ENCODE measurements at regions not wholly inside any gene's neighbourhood (a gene's known extent, or its start where the extent isn't known, plus 50 kb on each side); places are given as distances from the start of the nearest gene placed in this dataset.
"Not testable (repeated sequence)": the region's sequence is repeated elsewhere in the genome, so short reads cannot be mapped to it uniquely, and the experiment has no call there.

DNA sequence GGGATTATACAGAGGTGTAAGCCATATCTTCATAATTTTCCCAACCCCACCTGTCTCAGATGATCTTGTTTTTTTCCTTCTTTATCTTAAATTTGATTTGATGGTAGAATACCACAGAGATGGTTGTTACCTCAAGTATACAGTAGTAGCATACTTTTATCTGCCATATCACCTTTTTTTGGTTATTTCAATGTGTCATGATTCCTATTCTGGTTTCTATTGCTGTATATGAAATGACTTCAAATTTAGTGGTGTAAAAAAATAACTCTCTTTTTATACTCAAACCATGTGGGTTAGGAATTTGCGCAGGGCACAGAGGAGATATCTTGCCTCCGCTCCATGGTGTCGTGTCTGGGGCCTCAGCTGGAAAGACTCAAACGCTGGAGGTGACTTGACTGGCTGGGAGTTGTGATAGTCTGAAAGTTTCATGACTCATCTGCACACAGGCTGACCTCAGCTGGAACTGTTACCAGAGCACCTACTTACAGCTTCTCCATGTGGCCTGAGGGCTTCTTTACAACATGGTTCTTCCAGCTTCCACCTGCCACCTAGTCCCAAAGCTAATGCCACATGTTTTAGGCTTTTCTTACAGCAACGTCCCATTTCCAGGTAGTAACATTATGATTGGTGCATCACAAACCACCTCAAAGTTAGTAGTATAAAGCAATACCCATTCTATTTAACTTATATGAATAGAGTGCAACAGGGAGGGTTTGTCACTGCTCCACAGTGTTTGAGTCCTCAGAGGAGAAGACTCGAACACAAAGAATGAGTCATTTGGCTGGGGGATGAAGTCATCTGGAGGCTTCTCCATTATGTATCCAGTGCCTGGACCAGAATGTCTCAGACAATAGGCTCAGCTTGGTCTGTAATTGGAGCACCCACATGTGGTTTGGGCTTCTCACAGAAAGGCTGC is 82.3 kb upstream of the XPO1 start:
- DNase-seq: no peak

DNA sequence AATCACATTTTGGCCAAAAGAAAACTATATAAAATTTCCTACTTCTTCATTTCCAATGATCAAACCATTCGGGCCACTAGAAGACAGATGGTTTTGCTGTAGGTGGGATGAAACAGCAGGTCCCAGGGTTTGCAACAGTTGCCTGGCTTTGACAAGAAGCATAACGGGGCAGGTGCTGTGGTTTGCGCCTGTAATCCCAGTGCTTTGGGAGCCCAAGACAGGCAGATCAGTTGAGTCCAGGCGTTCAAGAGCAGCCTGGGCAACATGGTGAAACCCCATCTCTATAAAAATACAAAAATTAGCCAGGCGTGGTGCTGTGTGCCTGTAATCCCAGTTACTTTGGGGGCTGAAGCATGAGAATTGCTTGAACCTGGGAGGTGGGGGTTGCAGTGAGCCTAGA is 81.4 kb upstream of the XPO1 start:
- no peak for DNase-seq

DNA sequence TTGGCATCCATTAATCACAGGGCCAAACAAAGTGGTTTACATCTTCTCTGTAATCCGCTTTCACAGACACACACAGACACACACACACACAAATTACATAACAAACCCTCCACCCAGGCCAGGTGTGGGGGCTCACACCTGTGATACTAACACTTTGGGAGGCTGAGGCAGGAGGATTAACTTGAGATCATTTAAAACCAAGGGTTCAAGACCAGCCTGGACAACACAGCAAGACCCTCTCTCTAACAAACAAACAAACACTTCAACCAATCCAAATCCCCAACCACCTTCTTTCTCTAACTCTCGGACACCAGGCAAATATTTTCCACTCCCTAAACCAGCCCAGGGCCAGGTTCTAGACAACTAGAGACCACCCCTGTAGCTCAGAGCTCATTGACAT is 79.5 kb upstream of the XPO1 start:
- DNase-seq: no peak

GRCh38 chr2:61605245-61605644 is 67.1 kb upstream of the XPO1 start:
- no peak for DNase-seq

DNA sequence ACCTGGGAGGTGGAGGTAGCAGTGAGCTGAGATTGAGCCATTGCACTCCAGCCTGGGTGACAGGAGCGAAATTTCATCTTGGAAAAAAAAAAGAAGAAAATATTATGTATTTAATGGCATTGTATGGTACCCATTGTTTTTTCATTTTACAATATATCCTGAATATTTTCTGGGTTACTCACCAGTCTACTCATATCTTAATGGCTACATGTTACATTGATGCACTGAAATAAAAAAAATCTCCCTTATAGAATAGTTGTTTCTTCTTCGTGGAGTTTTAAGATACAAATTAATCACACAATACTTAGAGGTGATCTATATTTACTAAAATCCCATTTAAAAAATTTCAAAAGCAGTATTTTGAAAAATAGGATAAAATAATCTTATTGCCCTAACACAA is 66.3 kb upstream of the XPO1 start:
- DNase-seq: no peak

- DNase-seq: not testable (repeated sequence)
Observed at GRCh38 chr2:61598515-61599156, 60.5 kb upstream of the XPO1 start.

DNA sequence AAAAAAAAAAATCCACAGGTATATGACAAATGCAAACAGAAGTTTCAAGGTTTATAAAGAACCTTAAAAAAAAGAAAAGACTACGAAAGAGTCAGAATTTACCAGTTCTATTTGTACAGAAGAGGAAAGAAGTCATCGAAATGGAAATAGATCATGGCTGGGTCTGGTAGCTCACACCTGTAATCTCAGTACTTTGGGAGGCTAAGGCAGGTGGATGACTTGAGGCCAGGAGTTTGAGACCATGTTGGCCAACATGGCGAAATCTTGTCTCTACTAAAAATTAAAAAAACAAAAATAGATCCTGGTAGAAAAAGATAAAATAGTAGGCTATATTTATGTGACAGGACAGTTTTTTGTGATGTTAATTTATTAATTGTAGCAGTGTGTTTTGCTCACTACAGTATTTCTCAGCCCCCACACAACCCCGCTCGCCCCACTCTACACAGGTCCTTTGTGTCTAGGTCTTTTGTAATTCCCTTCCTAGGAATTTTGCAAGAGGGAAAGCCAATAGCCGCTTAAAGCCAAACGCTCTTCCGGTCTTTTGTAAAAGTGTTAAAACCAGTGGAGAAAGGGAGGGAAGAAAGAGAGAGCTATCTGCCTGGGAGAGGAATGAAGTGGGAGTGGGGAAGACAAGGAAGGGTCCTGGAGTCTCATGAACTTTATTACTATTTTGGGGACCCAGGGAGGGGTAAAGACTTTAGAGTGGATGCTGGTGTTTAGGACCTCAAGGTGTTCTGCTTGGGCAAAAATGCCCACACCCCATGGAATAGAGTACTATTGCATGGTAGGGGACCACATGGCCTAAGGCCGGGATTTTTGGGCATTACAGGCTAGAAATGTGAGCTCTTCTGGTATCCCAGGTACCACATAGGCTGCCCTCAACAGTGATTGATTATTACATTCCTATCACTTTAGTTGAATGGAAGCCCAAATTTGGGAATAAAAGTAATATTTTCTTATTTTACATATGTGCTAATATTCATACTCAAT is 59.4 kb upstream of the XPO1 start:
- no peak for DNase-seq

DNA sequence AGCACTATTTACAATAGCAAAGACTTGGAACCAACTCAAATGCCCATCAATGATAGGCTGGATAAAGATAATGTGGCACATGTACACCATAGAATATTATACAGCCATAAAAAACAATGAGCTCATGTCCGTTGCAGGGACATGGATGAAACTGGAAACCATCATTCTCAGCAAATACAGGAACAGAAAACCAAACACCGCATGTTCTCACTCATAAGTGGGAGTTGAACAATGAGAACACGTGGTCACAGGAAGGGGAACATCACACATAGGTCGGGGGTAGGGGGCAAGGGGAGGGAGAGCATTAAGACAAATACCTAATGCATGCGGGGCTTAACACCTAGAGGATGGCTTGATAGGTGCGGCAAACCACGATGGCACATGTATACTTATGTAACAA is 56.0 kb upstream of the XPO1 start:
- DNase-seq: not testable (repeated sequence)

DNA sequence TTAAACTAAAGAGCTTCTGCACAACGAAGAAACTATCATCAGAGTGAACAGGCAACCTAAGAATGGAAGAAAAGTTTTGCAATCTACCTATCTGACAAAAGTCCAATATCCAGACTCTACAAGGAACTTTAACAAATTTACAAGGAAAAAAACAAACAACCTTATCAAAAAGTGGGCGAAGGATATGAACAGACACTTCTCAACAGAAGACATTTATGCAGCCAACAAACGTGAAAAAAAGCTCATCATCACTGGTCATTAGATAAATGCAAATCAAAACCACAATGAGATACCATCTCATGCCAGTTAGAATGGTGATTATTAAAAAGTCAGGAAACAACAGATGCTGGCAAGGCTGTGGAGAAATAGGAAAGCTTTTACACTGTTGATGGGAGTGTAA is 55.5 kb upstream of the XPO1 start:
- DNase-seq: not testable (repeated sequence)

GRCh38 chr2:61590214-61590613 is 52.1 kb upstream of the XPO1 start:
- DNase-seq: no peak

DNA sequence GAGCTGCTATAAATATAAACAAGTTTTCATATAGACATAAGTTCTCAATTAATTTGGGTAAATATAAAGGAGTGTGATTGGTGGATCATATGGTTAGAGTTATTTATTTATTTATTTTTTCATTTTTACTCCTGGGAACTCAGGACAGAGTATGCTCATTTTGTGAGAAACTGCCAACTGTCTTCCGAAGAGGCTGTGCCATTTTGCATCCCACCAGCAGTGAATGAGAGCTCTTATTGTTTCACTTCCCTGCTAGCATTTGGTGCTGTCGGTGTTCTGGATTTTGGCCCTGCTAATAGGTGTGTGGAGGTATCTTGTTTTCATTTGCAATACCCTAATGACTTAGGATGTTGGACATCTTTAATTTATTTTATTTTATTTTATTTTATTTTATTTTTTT is 50.4 kb upstream of the XPO1 start:
- DNase-seq: no peak
